Stimulated activated CD4-positive, alpha-beta T cell treated with anti-CD3 and anti-CD28 coated beads, Interleukin-12 subunit alpha, Interleukin-12 subunit beta, amount 100 ng/mL, for 48 hours (primary cell): ENCODE measurements at regions not wholly inside any gene's neighbourhood (a gene's known extent, or its start where the extent isn't known, plus 50 kb on each side); places are given as distances from the start of the nearest gene placed in this dataset.

Source experiments
- DNase-seq, 3 donors: peaks; one replicate each; pipeline ENCODE4 v3.0.0-alpha.2; 2020; ENCODE audit warnings: low read depth in 2 of 3, low spot score in 1 of 3

DNA sequence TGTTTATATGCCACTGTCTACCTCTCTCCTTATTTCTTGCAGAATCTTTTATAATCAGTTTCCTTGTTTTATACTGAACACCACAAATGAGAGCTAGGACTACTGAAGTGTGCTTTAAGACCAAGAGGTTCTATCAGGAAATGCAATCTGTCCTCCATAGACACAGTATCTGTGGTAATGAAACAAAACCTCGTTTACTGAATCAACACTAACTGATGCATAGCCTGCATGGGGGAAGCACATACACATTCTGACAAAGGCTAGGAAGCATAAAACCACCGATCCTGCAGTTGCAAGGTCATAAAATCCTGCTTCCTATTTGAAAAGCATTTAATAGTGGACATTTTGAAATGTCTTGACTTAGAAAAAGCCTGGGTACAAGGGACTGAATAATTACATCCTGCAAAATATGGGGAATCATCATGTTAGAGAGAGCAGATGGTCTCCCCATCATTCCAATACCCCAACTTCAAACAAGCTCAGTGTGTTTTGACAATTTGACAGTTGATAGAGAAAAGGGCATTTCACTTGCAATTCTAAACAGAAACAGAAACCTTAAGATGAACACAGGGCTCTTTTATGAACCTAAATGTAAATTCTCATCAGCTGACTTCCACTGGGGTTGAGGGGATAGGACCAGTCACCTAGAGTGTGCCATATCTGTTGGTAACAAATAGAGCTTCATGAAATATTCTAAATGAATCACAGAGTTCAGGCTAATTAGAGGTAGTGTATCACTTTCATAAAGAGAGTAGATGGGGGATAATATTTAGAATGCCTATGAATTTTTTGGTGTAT is 1845.6 kb upstream of the PIK3C3 start:
- no peak for DNase-seq

- DNase-seq = no peak
Measured at GRCh38 chr18:40108596-40108995, 1846.4 kb upstream of the PIK3C3 start.

- no peak for DNase-seq
Measured at GRCh38 chr18:40102903-40103302, 1852.1 kb upstream of the PIK3C3 start.

GRCh38 chr18:40099641-40100040 is 1855.4 kb upstream of the PIK3C3 start:
- DNase-seq = no peak

DNA sequence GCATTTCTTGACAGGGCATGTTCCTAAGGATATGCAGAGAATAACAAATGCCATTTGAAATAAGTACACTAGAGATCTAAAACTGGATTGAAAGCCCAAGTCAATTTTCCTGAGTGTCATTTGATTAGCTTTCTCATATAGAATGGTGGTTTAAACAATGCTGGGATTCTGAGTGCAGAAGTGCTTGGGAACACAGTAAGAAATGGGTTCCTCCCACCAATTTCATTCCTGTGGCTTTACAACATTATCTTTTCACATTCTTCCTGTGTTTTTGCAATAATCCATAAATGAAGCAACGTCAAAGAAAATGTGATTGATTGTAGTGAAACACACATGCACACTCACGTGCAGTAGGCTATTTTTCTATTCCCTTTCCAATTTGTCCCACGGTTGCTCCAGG is 1858.4 kb upstream of the PIK3C3 start:
- DNase-seq = no peak

DNA sequence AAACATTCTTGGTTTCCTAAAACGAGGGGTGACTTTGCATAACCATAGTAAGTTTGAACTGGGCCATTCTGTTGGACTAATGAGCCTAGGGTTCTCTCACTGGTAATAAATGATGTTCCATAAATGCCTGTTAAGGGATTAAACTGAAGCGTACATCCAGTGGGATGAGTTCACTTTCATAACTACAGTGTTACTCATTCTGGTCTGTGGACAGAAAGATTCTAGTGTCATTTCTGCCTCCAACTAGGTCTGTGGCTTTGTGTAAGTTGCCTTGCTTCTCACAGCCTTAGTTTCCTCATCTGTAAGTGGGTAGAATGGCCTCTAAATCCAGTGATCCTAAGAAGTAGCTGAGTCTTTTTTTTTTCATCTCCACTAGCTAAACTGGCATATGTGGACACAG is 1860.6 kb upstream of the PIK3C3 start:
- no peak for DNase-seq

- no peak for DNase-seq
Measured at GRCh38 chr18:40088130-40088529, 1866.9 kb upstream of the PIK3C3 start.

DNA sequence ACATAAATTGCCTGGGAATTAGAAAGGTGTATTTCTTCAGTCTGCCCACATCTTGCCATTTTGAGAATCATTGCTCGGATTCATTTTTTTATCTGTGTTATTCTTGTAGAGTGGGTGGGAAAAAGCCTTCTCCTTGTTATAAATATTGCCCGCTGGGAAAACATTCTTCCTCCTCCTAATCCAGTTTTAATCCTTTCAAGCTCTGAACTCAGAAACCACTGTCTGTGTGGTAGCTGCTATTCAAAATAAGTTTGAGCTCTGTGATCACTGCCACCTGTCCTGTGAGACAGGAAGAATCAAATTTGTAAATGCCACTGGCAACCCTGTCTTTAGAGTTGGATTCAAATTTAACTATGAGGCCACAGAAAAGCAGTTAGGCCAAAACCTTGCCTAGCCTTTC is 1875.2 kb upstream of the PIK3C3 start:
- DNase-seq = no peak

DNA sequence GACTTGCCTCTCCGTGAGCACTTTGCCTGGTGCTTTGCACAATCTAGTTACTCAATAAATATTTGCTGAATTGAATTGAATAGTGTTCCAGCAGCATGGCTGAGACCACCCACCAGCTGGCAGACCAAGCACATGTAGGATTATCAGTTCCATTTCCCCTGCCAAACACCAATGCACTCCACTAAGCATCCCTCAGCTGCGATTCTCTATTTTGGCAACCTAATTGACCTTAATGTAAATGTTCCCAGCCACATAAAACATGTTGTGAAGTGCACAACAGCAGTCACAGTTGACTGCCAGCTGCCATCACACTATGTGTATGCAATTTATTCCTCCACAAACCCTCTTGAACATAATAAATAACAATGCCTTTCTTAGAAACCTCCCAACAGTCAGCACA is 1879.4 kb upstream of the PIK3C3 start:
- DNase-seq = no peak

- no peak for DNase-seq
Measured at GRCh38 chr18:40072761-40073160, 1882.3 kb upstream of the PIK3C3 start.

DNA sequence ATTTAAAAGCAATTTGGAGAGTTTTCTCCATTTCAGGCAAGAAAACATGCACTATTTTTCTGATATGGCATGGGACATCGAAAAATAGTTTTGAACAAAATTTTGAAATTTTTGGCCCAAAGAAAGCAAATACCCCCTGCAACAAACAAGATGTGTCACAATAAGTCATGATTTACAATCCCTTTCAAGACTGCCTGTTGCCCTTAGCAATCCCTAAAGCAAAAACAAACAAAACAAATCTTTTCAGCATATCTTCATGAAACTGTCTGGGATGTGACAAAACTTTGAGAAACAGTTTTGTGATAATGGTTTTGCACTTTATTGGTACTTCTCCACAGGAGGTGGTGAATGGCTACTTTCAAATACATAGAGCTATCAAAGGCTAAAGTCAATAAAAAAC is 1888.7 kb upstream of the PIK3C3 start:
- DNase-seq = no peak

GRCh38 chr18:40063488-40063887 is 1891.5 kb upstream of the PIK3C3 start:
- DNase-seq = no peak

GRCh38 chr18:40061086-40061485 is 1893.9 kb upstream of the PIK3C3 start:
- no peak for DNase-seq

DNA sequence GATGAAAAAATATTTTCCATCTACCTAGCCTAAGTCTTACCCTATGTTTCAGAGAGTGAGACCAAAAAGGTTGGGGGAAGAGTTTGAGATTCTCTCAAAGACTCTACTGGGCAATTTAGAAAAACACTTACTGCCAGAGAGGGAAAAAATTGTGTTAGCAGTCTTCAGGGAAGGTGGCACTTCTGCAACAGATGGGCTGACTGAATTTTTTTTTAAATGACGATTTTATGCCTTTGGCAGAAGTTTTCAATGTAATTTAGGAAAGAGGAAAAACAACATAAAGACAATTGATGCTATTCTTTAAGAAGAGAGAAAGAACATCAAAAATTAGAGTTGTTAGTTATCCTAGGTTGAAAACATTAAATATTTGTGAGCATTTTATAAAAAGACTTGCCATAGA is 1894.5 kb upstream of the PIK3C3 start:
- DNase-seq = no peak

GRCh38 chr18:40058811-40059570 is 1896.0 kb upstream of the PIK3C3 start:
- DNase-seq = no peak

DNA sequence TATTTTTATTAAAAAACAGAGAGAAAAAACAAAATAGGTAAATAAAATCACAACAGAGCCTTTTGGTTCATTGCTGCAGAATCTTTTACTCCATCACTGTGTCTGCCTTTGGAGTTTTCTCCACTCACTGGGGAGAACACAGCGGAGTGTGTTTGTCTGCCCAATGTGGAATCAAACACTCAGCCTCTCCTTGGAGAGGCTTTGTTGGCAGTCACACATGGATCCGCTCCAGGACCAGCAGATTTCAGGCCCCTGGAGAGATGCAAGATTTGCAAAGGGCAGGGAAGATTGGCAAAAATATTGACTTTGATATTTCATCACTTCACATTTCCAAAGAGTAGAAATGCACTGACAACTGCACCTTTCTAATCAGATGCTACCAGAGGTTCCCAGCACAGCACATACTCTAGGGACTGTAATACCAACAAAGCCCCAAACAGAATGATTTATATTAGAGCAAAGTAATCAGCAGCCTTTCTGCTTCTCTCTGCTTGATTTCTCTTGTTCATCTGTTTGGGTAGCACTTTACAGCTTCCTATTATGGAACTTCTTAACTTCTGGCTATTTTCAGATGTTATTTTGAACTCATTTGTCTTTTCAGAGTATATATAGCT is 1898.8 kb upstream of the PIK3C3 start:
- DNase-seq = no peak

GRCh38 chr18:40055262-40055661 is 1899.8 kb upstream of the PIK3C3 start:
- no peak for DNase-seq

DNA sequence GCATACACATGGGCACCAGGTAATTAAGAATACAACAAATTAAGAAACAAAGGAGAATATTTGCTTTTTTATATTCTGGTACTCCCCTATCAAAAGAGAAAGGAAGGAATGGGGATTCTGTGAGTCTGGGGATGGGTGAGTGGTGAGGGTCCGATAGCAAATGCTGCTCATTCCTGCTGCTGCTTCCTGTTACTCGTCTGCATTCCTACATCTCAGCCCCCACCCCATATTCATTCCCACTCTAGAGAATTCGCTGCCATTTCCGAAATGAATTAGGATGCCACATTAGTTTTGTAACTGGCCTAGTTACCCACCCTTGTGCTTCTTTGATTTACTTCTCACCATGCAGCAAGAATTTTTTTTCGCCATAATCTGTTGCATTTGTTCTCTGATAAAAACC is 1905.3 kb upstream of the PIK3C3 start:
- no peak for DNase-seq

GRCh38 chr18:40048886-40049650 is 1906.0 kb upstream of the PIK3C3 start:
- DNase-seq = no peak

GRCh38 chr18:40048253-40048652 is 1906.8 kb upstream of the PIK3C3 start:
- DNase-seq = no peak

GRCh38 chr18:40046596-40046995 is 1908.4 kb upstream of the PIK3C3 start:
- DNase-seq = no peak
